CD4-positive, alpha-beta T cell treated with Interleukin-15 for 4 hours (primary cell): ENCODE measurements at regions not wholly inside any gene's neighbourhood (a gene's known extent, or its start where the extent isn't known, plus 50 kb on each side); places are given as distances from the start of the nearest gene placed in this dataset.

Source experiments
- DNase-seq: peaks from one replicate; pipeline ENCODE4 v3.0.0-alpha.2; 2020; ENCODE audit warnings: low spot score

DNA sequence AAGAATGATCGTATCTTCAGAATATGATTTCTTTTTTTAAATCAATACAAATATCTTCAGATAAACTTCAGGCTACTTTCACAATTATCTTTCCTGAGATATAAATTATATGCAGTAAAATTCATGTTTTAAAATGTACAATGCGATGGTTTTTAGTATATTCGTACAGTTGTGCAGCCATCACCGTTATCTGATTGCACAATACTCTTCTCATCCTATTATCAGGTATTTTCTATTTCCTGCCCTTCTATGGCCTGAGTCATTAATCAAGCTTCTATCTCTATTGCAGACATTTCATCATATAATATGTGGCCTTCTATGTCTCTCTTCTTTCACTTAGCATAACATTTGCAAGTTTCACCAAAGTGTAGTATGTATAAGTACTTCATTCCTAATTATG is 1360.2 kb upstream of the SLC10A2 start:
- no peak for DNase-seq

GRCh38 chr13:104422668-104423067 is 1356.5 kb upstream of the SLC10A2 start:
- DNase-seq, result no peak

- no peak for DNase-seq
Observed at GRCh38 chr13:104416973-104417372, 1350.8 kb upstream of the SLC10A2 start.

DNA sequence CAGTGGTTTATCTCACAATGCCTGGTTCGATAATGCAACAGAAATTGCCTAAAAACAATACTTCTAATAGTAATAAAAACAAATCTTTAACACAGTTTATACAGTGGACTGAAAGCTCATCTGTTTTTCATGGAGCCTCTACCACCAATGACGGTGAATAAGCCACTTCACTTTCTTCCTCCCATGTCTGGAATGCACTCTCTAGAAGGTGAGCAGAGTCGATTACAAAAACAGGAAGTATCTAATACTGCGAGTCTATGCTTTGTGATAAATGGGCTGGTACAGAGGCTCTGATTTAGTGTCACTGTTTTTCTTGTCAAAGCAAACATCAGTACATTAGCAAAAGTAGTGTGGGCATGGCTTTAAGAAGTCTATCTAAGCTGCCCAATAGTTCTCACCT is 1348.6 kb upstream of the SLC10A2 start:
- DNase-seq, result no peak

GRCh38 chr13:104414181-104414580 is 1348.0 kb upstream of the SLC10A2 start:
- no peak for DNase-seq

- DNase-seq, result no peak
Observed at GRCh38 chr13:104411141-104411765, 1345.0 kb upstream of the SLC10A2 start.

GRCh38 chr13:104408733-104409132 is 1342.5 kb upstream of the SLC10A2 start:
- no peak for DNase-seq

DNA sequence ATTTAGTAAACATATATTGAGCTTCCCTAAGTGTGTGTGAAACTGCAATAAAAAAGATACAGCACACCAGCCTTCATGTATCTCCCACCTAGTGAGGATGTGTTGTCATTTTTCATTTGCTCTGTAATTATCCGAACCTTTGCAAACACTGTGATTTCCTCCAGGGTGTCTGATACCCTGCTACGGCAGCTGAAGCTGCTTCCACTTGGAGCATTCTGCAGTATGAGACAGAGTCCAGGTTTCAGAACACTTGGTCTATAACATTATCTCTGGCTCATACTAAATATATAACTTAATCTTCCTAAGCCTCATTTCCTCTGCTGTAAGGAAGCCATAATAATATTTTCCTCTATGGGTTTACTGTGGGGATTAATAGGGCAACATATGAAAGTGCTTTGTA is 1338.1 kb upstream of the SLC10A2 start:
- no peak for DNase-seq

- DNase-seq, result no peak
Observed at GRCh38 chr13:104389691-104390090, 1323.5 kb upstream of the SLC10A2 start.

GRCh38 chr13:104387510-104387909 is 1321.3 kb upstream of the SLC10A2 start:
- no peak for DNase-seq

- no peak for DNase-seq
Observed at GRCh38 chr13:104385404-104385803, 1319.2 kb upstream of the SLC10A2 start.

GRCh38 chr13:104382951-104383350 is 1316.7 kb upstream of the SLC10A2 start:
- no peak for DNase-seq

DNA sequence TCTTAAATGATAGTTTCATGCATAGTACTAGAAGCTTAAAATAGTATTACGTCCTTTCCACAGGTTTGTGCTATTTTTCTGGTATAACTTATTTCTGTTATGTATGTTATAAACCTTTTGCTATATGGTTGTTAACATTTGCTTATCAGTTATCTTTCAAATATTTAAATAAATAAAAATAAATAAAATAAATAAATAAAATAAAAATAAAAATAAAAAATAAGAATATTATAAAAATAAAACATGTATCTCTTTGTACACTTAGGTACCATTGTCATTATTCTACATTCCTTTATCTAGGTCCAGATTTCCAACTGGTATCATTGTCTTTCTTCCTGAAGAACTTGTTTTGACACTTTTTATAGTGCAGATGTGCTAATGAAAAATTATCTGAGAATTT is 1310.4 kb upstream of the SLC10A2 start:
- DNase-seq, result no peak

GRCh38 chr13:104375614-104376013 is 1309.4 kb upstream of the SLC10A2 start:
- no peak for DNase-seq

GRCh38 chr13:104372095-104372655 is 1306.0 kb upstream of the SLC10A2 start:
- no peak for DNase-seq

DNA sequence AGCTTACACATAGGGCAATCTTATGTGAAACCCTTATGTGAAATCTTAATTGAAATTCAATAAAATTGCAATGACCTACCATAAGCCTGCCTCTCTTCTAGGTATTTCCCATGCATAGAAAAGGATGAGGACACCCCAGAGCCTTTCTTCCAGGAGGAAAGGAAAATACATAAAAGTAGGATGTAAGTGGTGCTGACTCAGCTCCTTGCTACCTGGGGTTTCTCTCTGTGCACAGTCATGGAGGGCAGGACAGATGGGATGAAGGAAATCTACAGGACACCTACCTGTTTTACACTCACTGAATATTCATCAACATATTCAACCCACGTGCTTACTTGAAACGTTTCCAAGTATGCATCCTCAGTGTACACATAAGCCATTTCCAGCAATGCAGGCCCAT is 1299.2 kb upstream of the SLC10A2 start:
- DNase-seq, result no peak

GRCh38 chr13:104357672-104358354 is 1291.6 kb upstream of the SLC10A2 start:
- no peak for DNase-seq

GRCh38 chr13:104357174-104357573 is 1291.0 kb upstream of the SLC10A2 start:
- no peak for DNase-seq

- no peak for DNase-seq
Observed at GRCh38 chr13:104355041-104355670, 1288.9 kb upstream of the SLC10A2 start.

DNA sequence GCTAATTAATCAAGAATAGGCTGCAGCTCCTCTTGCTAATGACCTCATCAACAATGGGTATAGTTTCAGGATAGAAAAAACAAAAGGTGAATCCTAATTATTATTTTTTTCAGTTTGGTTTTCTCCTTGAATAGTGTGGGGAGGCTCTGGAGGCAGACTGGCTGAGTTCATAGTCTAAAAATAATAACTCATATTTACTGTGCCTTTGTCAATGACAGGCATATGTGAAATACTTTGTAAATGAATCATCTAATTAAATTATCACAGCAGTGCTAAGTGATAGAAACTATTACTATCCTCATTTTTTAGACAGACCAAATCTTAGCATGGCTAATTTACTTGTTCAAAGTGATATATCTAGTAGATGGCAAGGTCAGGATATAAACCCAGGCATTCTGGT is 1261.0 kb upstream of the SLC10A2 start:
- no peak for DNase-seq

DNA sequence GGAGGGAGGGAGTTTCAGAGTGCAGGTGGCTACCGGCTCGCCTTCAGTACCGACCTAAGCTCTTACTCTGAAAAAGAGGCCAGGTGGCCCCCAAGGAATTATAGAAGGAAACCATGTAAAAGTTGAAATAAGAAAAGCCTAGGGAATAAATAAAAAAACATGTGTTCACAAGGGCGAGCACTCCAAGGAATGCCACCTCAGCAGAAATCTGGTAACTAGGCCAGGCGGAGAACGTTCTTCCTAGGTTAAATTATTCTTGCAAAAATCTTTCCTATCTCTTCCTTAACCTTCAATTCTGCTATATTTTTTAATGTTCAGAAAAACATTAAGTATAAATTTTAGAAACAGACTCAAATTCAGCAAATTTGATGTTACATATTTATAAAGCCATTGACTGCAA is 1260.3 kb upstream of the SLC10A2 start:
- no peak for DNase-seq

DNA sequence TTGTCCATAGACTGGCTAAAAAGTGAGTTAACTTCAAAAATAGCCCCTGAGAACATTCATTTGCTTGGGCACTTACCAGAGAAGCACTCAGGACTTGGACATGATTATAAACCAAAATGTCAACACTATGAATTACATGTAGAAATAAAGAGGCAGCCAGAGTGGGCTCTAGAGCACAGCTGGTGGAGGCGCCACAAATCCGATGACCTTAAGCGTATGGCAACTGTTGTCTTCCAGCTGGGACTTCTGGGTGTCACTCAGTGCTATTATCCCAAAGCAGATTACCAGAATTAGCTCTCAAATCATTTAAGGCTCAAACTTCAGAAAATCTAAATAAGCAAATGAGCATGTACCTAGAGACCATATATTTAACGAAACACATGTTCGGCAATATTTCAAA is 1255.5 kb upstream of the SLC10A2 start:
- no peak for DNase-seq

- no peak for DNase-seq
Observed at GRCh38 chr13:104320446-104320845, 1254.2 kb upstream of the SLC10A2 start.
